K562 (cell line): ENCODE measurements at regions not wholly inside any gene's neighbourhood (a gene's known extent, or its start where the extent isn't known, plus 50 kb on each side); places are given as distances from the start of the nearest gene placed in this dataset.

ENCODE experiments used
- ATAC-seq: fragments of 200-7000 bp; cut with Tn5 transposase; 3 replicates; pipeline ENCODE4 v1.9.1; 2020; ENCODE audit warnings: moderate library complexity
- BruUV-seq: library from RNA; stranded (reverse); fragments of 400-500 nt; replicated peaks from 2 replicates; lab custom pipeline; 2021; lab: Mats Ljungman, UMichigan
- CTCF ChIA-PET: fragments of 300-600 bp; formaldehyde crosslinking; extraction: SDS; loops from one replicate; lab custom pipeline; 2021; ENCODE audit warnings: low intra/inter-chr PET ratio; lab: Yijun Ruan, JAX
- POLR2A ChIA-PET: fragments of 300-600, 350-650 bp; sonication (Branson Sonifier 250); formaldehyde crosslinking; extraction: SDS; loops from one replicate; lab custom pipeline; 2021; ENCODE audit warnings: antibody characterized with exemption, inconsistent platforms; lab: Yijun Ruan, JAX
- DNase-seq, 4 experiments: peaks; one replicate each; pipeline versions ENCODE4 v3.0.0 to v3.0.0-alpha.2; 2011 to 2018; ENCODE audit warnings: low spot score in 3 of 4, mixed read lengths in 3 of 4; ENCODE audit errors: extremely low read depth in 1 of 4
- FAIRE-seq: peaks from 2 replicates; lab custom pipeline; 2011; peaks lifted over from hg19 to GRCh38; lab: Jason Lieb, UNC
- H2AFZ ChIP-seq: 2 replicates; pipeline ENCODE4 v1.6.0; 2011; ENCODE audit warnings: low read depth, low read length, control low read depth, inconsistent platforms
- H3K27ac ChIP-seq: fragments of 200-600 bp; 3 replicates; pipeline ENCODE4 v1.8.0; 2011; ENCODE audit warnings: low read depth, mild to moderate bottlenecking, control low read depth, inconsistent platforms, low read length, moderate library complexity, mixed read lengths; ENCODE audit errors: extremely low read depth
- H3K27me3 ChIP-seq, 2 experiments: fragments of 300-600 bp in 1 of 2; 2 replicates in 1 of 2; 3 replicates in 1 of 2; pipeline versions ENCODE4 v1.6.0 to v1.8.0; 2011; ENCODE audit warnings: inconsistent platforms in 2 of 2, low read length in 2 of 2, mild to moderate bottlenecking in 1 of 2, mixed read lengths in 1 of 2, moderate library complexity in 1 of 2; ENCODE audit not compliant: control insufficient read depth in 2 of 2, insufficient read depth in 2 of 2
- H3K36me3 ChIP-seq: fragments of 300-600 bp; 3 replicates; pipeline ENCODE4 v1.8.0; 2011; ENCODE audit warnings: mild to moderate bottlenecking, low read length, inconsistent platforms; ENCODE audit not compliant: control insufficient read depth, insufficient read depth
- H3K4me1 ChIP-seq, 2 experiments: fragments of 200-600 bp in 1 of 2; replicated peaks in 1 of 2; 2 replicates in 1 of 2; 3 replicates in 1 of 2; pipeline versions ENCODE4 v1.5.1 to v1.8.0; 2011; ENCODE audit warnings: inconsistent platforms in 2 of 2, low read length in 2 of 2, mild to moderate bottlenecking in 1 of 2, mixed read lengths in 1 of 2, moderate library complexity in 1 of 2; ENCODE audit not compliant: control insufficient read depth in 2 of 2, insufficient read depth in 2 of 2
- H3K4me2 ChIP-seq: 2 replicates; pipeline ENCODE4 v1.6.1; 2011; ENCODE audit warnings: low read length, control low read depth, inconsistent platforms, mixed read lengths; ENCODE audit not compliant: insufficient read depth
- H3K4me3 ChIP-seq: fragments of 200-600 bp; sonication (generic), shearing (Covaris generic); 2 replicates; pipeline ENCODE4 v1.5.1; 2016; ENCODE audit warnings: control low read depth, inconsistent platforms
- H3K79me2 ChIP-seq: fragments of 200-600 bp; 3 replicates; pipeline ENCODE4 v1.8.0; 2011; ENCODE audit warnings: low read length, inconsistent platforms; ENCODE audit not compliant: control insufficient read depth, insufficient read depth
- H3K9ac ChIP-seq, 2 experiments: 2 replicates each; pipeline versions ENCODE4 v1.6.0 to v1.6.1; 2011; ENCODE audit warnings: low read depth in 2 of 2, low read length in 2 of 2, control low read depth in 1 of 2, inconsistent platforms in 1 of 2, mild to moderate bottlenecking in 1 of 2, mixed read lengths in 1 of 2; ENCODE audit not compliant: insufficient read depth in 1 of 2
- H3K9me1 ChIP-seq: one replicate; pipeline ENCODE4 v1.6.0; 2011; ENCODE audit warnings: inconsistent platforms, mild to moderate bottlenecking, low read length, moderate library complexity; ENCODE audit not compliant: control insufficient read depth, insufficient read depth
- H3K9me3 ChIP-seq: replicated peaks from 2 replicates; pipeline ENCODE4 v1.5.1; 2011; ENCODE audit warnings: low read depth, low read length, inconsistent platforms; ENCODE audit not compliant: control insufficient read depth, insufficient read depth
- H4K20me1 ChIP-seq: replicated peaks from 2 replicates; pipeline ENCODE4 v1.6.1; 2011; ENCODE audit warnings: low read length, inconsistent platforms, mixed read lengths; ENCODE audit not compliant: control insufficient read depth, insufficient read depth
- ARID2 ChIP-seq: fragments of 450-650 bp; IDR thresholded peaks from 2 replicates; pipeline ENCODE4 v1.6.1; 2017; ENCODE audit warnings: antibody characterized with exemption, mild to moderate bottlenecking
- HNRNPH1 ChIP-seq: fragments of 200-400 bp; formaldehyde crosslinking; optimal IDR thresholded peaks from 2 replicates; pipeline ENCODE3; 2017; ENCODE audit warnings: low read depth, mild to moderate bottlenecking, low read length, moderate library complexity
- HOMEZ ChIP-seq: fragments of 250-450 bp; sonication (Bioruptor Pico); IDR thresholded peaks from 2 replicates; pipeline ENCODE4 v1.4.0; 2020; ENCODE audit warnings: mild to moderate bottlenecking, moderate library complexity
- NR4A1 ChIP-seq, 2 experiments: fragments of 250-450 bp in 1 of 2; fragments of 450-650 bp in 1 of 2; sonication (Bioruptor Pico) in 1 of 2; IDR thresholded peaks; 2 replicates each; pipeline versions ENCODE4 v1.4.0 to v1.6.1; 2016 to 2020; ENCODE audit warnings: mild to moderate bottlenecking in 2 of 2, missing compliant biosample characterization in 1 of 2, missing genetic modification characterization in 1 of 2, moderate library complexity in 1 of 2
- TRIM24 ChIP-seq, 2 experiments: fragments of 450-650 bp; IDR thresholded peaks; 2 replicates each; pipeline ENCODE4 v1.6.1; 2016
- TSHZ1 ChIP-seq: fragments of 250-450 bp; sonication (Bioruptor Pico); IDR thresholded peaks from 2 replicates; pipeline ENCODE4 v1.4.0; 2020; ENCODE audit warnings: mild to moderate bottlenecking, moderate library complexity
- WGBS: fragments of 100-300 bp; shearing (Covaris generic); methylation state at CpG from one replicate; pipeline ENCODE4 v1.1.6; 2016; ENCODE audit warnings: low coverage, mixed read lengths; ENCODE audit not compliant: insufficient coverage; ENCODE audit errors: missing lambda C conversion rate; 5-methylcytosine and 5-hydroxymethylcytosine counted together
- in situ Hi-C: fragments of 300-500 bp; cut with MboI; formaldehyde crosslinking; loops from 4 replicates; pipeline ENCODE4 v1.15.0; 2018; ENCODE audit warnings: inconsistent platforms, mixed read lengths
- intact Hi-C: fragments of 100-400 bp; cut with micrococcal nuclease; formaldehyde crosslinking; loops from 2 replicates; pipeline ENCODE4 v1.14.2; 2022

- no peak for ATAC-seq
- no peaks in the 10 kb centered on the region; a peak in 1 of 5 replicates for H3K4me1 ChIP-seq
- CTCF ChIA-PET = no interaction called here
- no peaks in the 10 kb centered on the region for H3K9me1 ChIP-seq
- H2AFZ ChIP-seq = no peak overlapping the region
- DNase-seq = no peak
- no peaks in the 10 kb centered on the region for H4K20me1 ChIP-seq
- TF ChIP-seq TRIM24 (IDR thresholded peaks at IDR 0.05) (no peak), HOMEZ (no peak), HNRNPH1 (no peak), NR4A1 (CRISPR knock-in tag; IDR thresholded peaks at IDR 0.05) (no peak), NR4A1 (tag; IDR thresholded peaks at IDR 0.05) (no peak), TSHZ1 (CRISPR knock-in tag) (no peak), ARID2 (no peak)
- BruUV-seq = no TSS peak
- no peaks in the 10 kb centered on the region; a peak in 1 of 5 replicates for H3K27me3 ChIP-seq
- H3K9ac ChIP-seq = no peak overlapping the region
- no peaks in the 10 kb centered on the region for H3K9me3 ChIP-seq
- H3K79me2 ChIP-seq = no peaks in the 10 kb centered on the region
- intact Hi-C loops = no loop called here
- WGBS = 20% methylated on average over 2 of the region's 2 CpGs
- no peak for FAIRE-seq
- no peak overlapping the region for H3K4me3 ChIP-seq
- POLR2A ChIA-PET = no interaction called here
- no peak overlapping the region for H3K4me2 ChIP-seq
- H3K36me3 ChIP-seq = no peaks in the 10 kb centered on the region
- in situ Hi-C loops = no loop called here
- H3K27ac ChIP-seq = no peak overlapping the region
Observed at GRCh38 chrX:103440621-103441020, 64.3 kb downstream of the BEX3 start.
